Suprapubic skin (tissue), 4 donors: ENCODE measurements at regions not wholly inside any gene's neighbourhood (a gene's known extent, or its start where the extent isn't known, plus 50 kb on each side); places are given as distances from the start of the nearest gene placed in this dataset.

ENCODE experiments used
- DNase-seq, 2 donors: peaks; one replicate each; pipeline ENCODE4 v3.0.0-alpha.2; 2019; ENCODE audit warnings: low spot score in 2 of 2
- H3K27ac ChIP-seq: fragments of 200-600 bp; sonication (generic); one replicate; pipeline ENCODE4 v1.5.1; 2019
- H3K27me3 ChIP-seq: fragments of 200-600 bp; sonication (generic); one replicate; pipeline ENCODE4 v1.5.1; 2019
- H3K36me3 ChIP-seq: fragments of 200-600 bp; sonication (generic); one replicate; pipeline ENCODE4 v1.5.1; 2019
- H3K4me1 ChIP-seq: fragments of 200-600 bp; sonication (generic); one replicate; pipeline ENCODE4 v1.5.1; 2019
- H3K4me3 ChIP-seq: fragments of 200-600 bp; sonication (generic); one replicate; pipeline ENCODE4 v1.5.1; 2019; ENCODE audit warnings: mild to moderate bottlenecking
- H3K9me3 ChIP-seq: fragments of 200-600 bp; sonication (generic); one replicate; pipeline ENCODE4 v1.5.1; 2019
- EP300 ChIP-seq: sonication (generic); formaldehyde crosslinking; IDR thresholded peaks from one replicate; pipeline ENCODE4 v1.6.1; 2017; ENCODE audit warnings: antibody characterized with exemption
- POLR2A ChIP-seq, 2 donors: fragments of 450-650 bp; IDR thresholded peaks; one replicate each; pipeline ENCODE4 v1.6.1; 2017; ENCODE audit warnings: antibody characterized with exemption in 2 of 2, mild to moderate bottlenecking in 2 of 2, moderate library complexity in 2 of 2
- POLR2AphosphoS5 ChIP-seq, 3 donors: sonication (generic); formaldehyde crosslinking; IDR thresholded peaks; one replicate each; pipeline ENCODE4 v1.6.1; 2017; ENCODE audit warnings: antibody characterized with exemption in 3 of 3
- WGBS: methylation state at CpG from one replicate; pipeline ENCODE4 v1.1.5; 2018; 5-methylcytosine and 5-hydroxymethylcytosine counted together
- TF ChIP-seq, protein P1 (sequence below), 2 donors: fragments of 200-600 bp in 1 of 2; fragments of 450-650 bp in 1 of 2; sonication (generic) in 1 of 2; IDR thresholded peaks; one replicate each; pipeline ENCODE4 v1.5.1; 2016 to 2019; ENCODE audit warnings: antibody characterized with exemption in 2 of 2, mild to moderate bottlenecking in 1 of 2, moderate library complexity in 1 of 2

DNA sequence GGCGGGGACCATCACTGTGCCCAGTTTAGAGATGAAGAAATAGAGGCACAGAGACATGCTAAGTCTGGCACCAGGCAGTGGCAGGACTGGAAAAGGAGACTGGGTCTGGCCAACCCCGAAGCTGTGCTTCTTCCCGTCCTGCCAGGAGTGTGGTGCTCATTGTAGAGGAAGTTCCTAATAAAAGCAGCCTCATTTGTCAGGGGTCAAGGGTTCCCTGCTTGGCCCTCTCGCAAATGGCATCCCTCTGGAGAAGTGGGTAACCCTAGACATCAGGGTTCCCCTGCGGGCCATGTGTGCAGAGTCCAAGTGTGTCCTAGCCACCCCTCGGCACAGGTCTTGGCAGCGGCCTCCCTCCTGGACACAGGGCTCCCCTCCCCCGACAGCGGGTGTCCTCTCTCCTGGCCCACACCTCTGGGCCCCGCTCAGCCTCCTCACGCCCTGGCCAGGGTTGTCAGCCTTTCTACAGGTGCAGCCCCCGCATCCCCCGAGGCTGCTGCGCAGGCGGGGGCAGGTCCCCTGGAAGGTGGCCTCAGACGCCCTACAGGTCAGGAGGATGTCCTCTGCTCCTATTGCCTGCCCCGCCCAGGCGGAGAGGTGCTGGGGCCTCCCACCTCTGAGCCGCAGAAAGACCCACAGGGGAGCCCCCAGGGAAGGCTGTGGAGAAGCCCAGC, 61.8 kb upstream of the PRR20G start:
- H3K4me1 ChIP-seq = no peaks in the 10 kb centered on the region
- no peak for DNase-seq
- WGBS = 60% methylated on average over 9 of the region's 19 CpGs
- H3K27me3 ChIP-seq = peaks cover 21% of the 10 kb centered on the region
- no peak for TF ChIP-seq POLR2A (IDR thresholded peaks at IDR 0.05)
- TF ChIP-seq EP300 = no peak
- TF ChIP-seq, protein P1, sequence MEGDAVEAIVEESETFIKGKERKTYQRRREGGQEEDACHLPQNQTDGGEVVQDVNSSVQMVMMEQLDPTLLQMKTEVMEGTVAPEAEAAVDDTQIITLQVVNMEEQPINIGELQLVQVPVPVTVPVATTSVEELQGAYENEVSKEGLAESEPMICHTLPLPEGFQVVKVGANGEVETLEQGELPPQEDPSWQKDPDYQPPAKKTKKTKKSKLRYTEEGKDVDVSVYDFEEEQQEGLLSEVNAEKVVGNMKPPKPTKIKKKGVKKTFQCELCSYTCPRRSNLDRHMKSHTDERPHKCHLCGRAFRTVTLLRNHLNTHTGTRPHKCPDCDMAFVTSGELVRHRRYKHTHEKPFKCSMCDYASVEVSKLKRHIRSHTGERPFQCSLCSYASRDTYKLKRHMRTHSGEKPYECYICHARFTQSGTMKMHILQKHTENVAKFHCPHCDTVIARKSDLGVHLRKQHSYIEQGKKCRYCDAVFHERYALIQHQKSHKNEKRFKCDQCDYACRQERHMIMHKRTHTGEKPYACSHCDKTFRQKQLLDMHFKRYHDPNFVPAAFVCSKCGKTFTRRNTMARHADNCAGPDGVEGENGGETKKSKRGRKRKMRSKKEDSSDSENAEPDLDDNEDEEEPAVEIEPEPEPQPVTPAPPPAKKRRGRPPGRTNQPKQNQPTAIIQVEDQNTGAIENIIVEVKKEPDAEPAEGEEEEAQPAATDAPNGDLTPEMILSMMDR (IDR thresholded peaks at IDR 0.05) = no peak
- no peak for TF ChIP-seq POLR2AphosphoS5 (IDR thresholded peaks at IDR 0.05)
- no peak overlapping the region for H3K27ac ChIP-seq
- no peak overlapping the region for H3K4me3 ChIP-seq
- H3K36me3 ChIP-seq = no peaks in the 10 kb centered on the region
- H3K9me3 ChIP-seq = no peaks in the 10 kb centered on the region

DNA sequence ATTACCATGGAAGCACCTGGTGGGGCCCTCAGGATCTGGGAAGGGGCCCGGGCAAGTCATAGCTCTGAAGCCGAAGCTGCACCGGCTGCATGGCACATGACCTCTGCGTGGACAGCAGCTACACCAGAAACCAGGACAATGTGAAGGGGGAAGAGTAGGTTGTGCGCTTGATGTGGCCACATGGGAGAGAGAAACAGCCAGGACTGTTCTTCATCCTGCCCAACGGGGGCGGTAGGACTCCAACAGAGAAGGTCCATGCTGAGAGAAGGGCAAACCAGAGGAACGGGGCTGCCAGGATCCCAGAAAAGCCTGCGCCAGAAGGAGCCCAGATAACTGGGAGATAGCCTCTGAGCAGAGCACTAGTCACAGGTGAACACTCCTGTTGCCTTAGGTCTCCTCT, 54.9 kb upstream of the PRR20G start:
- no peak for DNase-seq
- Histone ChIP-seq H3K27me3 (peaks cover 29% of the 10 kb centered on the region), H3K36me3 (no peaks in the 10 kb centered on the region), H3K9me3 (no peaks in the 10 kb centered on the region), H3K4me1 (peaks cover 6% of the 10 kb centered on the region), H3K27ac (no peak overlapping the region), H3K4me3 (no peak overlapping the region)
- TF ChIP-seq, protein P1 (IDR thresholded peaks at IDR 0.05) = no peak
- TF ChIP-seq POLR2AphosphoS5 (IDR thresholded peaks at IDR 0.05) (no peak), POLR2A (IDR thresholded peaks at IDR 0.05) (no peak), EP300 (no peak)
- 56% methylated on average over 9 of the region's 9 CpGs for WGBS

GRCh38 chr3:127339928-127340861, 52.3 kb upstream of the PRR20G start:
- Histone ChIP-seq H3K4me3 (no peak overlapping the region), H3K4me1 (peaks cover 7% of the 10 kb centered on the region), H3K27me3 (peaks cover 49% of the 10 kb centered on the region)

GRCh38 chr3:127339016-127339415, 51.2 kb upstream of the PRR20G start:
- no peaks in the 10 kb centered on the region for H3K9me3 ChIP-seq
- H3K27me3 ChIP-seq = peaks cover 46% of the 10 kb centered on the region

More at GRCh38 chr3:127339928-127340861, 52.3 kb upstream of the PRR20G start:
- Histone ChIP-seq H3K27ac (no peak overlapping the region), H3K9me3 (no peaks in the 10 kb centered on the region), H3K36me3 (no peaks in the 10 kb centered on the region)
- TF ChIP-seq POLR2A (IDR thresholded peaks at IDR 0.05) (no peak), EP300 (no peak)
- DNase-seq = no peak
- WGBS = 70% methylated on average over 17 of the region's 20 CpGs

DNA sequence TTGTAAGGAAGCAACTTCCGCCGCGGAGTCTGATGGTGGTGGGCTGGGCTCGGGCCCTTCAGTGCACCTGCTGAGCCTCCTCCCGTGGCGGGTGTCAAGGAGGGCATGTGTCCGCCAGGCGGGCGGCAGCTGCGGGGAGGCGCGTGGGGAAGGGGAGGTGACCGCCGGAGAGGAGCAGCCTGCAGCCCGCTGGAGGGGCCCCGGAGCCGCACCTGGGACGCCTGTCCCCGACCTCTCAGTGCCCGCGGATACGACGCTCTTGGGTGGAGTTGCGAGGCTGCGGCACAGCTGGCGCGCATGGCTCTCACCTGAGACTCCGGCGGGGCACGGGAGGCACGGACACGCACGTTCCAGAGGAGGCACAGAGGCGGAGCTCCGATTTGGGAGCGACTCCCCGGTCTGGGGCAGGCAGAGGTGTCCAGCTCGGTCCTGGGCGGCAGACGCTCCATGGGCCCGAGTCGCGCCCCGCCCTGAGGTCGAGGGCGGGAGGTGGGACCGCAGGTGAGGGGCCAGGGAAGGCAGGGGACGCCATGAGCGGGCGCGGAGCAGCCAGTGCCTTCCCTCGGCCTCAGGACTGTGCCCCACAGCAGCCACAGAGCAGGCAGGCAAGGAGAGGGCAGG, 50.2 kb upstream of the PRR20G start:
- TF ChIP-seq EP300 (no peak), POLR2AphosphoS5 (IDR thresholded peaks at IDR 0.05) (no peak)
- TF ChIP-seq, protein P1 (IDR thresholded peaks at IDR 0.05) = no peak
- H3K9me3 ChIP-seq = no peaks in the 10 kb centered on the region
- no peak overlapping the region for H3K27ac ChIP-seq
- WGBS = 18% methylated on average over 22 of the region's 52 CpGs
- H3K4me1 ChIP-seq = peaks cover 7% of the 10 kb centered on the region
- H3K36me3 ChIP-seq = no peaks in the 10 kb centered on the region
- H3K4me3 ChIP-seq = peak overlapping the region; percentile 24
- no peak for DNase-seq
- H3K27me3 ChIP-seq = peaks cover 46% of the 10 kb centered on the region

More at GRCh38 chr3:127339016-127339415, 51.2 kb upstream of the PRR20G start:
- DNase-seq = no peak
- Histone ChIP-seq H3K4me1 (peaks cover 7% of the 10 kb centered on the region), H3K4me3 (no peak overlapping the region), H3K36me3 (no peaks in the 10 kb centered on the region), H3K27ac (no peak overlapping the region)
- TF ChIP-seq EP300 (no peak), POLR2A (IDR thresholded peaks at IDR 0.05) (no peak), POLR2AphosphoS5 (IDR thresholded peaks at IDR 0.05) (no peak)
- TF ChIP-seq, protein P1 (IDR thresholded peaks at IDR 0.05) = no peak
- 91% methylated on average over 3 of the region's 3 CpGs for WGBS
